RPMI8226 (cell line): ENCODE measurements at regions not wholly inside any gene's neighbourhood (a gene's known extent, or its start where the extent isn't known, plus 50 kb on each side); places are given as distances from the start of the nearest gene placed in this dataset.

Experiments used
- DNase-seq: peaks from one replicate; pipeline ENCODE4 v3.0.0-alpha.2; 2015

- peak; percentile 10 for DNase-seq
These were observed 383.9 kb downstream of the TLR4 start for GRCh38 chr9:118088090-118088489.

- no peak for DNase-seq
These were observed 387.0 kb downstream of the TLR4 start for GRCh38 chr9:118091226-118091625.

GRCh38 chr9:118091711-118092500, 387.7 kb downstream of the TLR4 start:
- DNase-seq, result no peak

GRCh38 chr9:118094387-118094786, 390.2 kb downstream of the TLR4 start:
- DNase-seq, result no peak

- no peak for DNase-seq
These were observed 396.6 kb downstream of the TLR4 start for GRCh38 chr9:118100529-118101419.

- no peak for DNase-seq
These were observed 400.2 kb downstream of the TLR4 start for GRCh38 chr9:118104363-118104762.

- no peak for DNase-seq
These were observed 404.8 kb downstream of the TLR4 start for GRCh38 chr9:118108971-118109370.

GRCh38 chr9:118109542-118109941, 405.3 kb downstream of the TLR4 start:
- DNase-seq, result no peak

GRCh38 chr9:118121361-118121760, 417.2 kb downstream of the TLR4 start:
- no peak for DNase-seq

GRCh38 chr9:118128313-118128712, 424.1 kb downstream of the TLR4 start:
- DNase-seq, result no peak

- DNase-seq, result no peak
These were observed 425.3 kb downstream of the TLR4 start for GRCh38 chr9:118129541-118129940.

- peak; percentile 11 for DNase-seq
These were observed 444.8 kb downstream of the TLR4 start for GRCh38 chr9:118148990-118149389.

GRCh38 chr9:118156846-118157245, 452.6 kb downstream of the TLR4 start:
- no peak for DNase-seq

- no peak for DNase-seq
These were observed 458.5 kb downstream of the TLR4 start for GRCh38 chr9:118162716-118163115.

- DNase-seq, result no peak
These were observed 459.5 kb downstream of the TLR4 start for GRCh38 chr9:118163751-118164150.

GRCh38 chr9:118165451-118165850, 461.2 kb downstream of the TLR4 start:
- no peak for DNase-seq

- peak; percentile 19 for DNase-seq
These were observed 466.1 kb downstream of the TLR4 start for GRCh38 chr9:118170032-118170955.

GRCh38 chr9:118177241-118177640, 473.0 kb downstream of the TLR4 start:
- DNase-seq, result no peak

- no peak for DNase-seq
These were observed 479.4 kb downstream of the TLR4 start for GRCh38 chr9:118183576-118183975.

GRCh38 chr9:118187408-118187807, 483.2 kb downstream of the TLR4 start:
- no peak for DNase-seq

- no peak for DNase-seq
These were observed 485.4 kb downstream of the TLR4 start for GRCh38 chr9:118189615-118190014.

GRCh38 chr9:118192807-118193206, 488.6 kb downstream of the TLR4 start:
- no peak for DNase-seq

GRCh38 chr9:118209343-118209742, 505.1 kb downstream of the TLR4 start:
- DNase-seq, result no peak
